Transverse colon (tissue), 4 donors: ENCODE measurements at regions not wholly inside any gene's neighbourhood (a gene's known extent, or its start where the extent isn't known, plus 50 kb on each side); places are given as distances from the start of the nearest gene placed in this dataset.

Experiments
- DNase-seq: peaks from one replicate; pipeline ENCODE4 v3.0.0-alpha.2; 2019
- H3K27ac ChIP-seq, 4 donors: fragments of 200-600 bp; sonication (generic); 2 replicates each; pipeline ENCODE4 v1.5.1; 2016 to 2018; ENCODE audit warnings: inconsistent platforms in 4 of 4
- H3K27me3 ChIP-seq: fragments of 200-600 bp; sonication (generic); 2 replicates; pipeline ENCODE4 v1.5.1; 2017; ENCODE audit warnings: inconsistent platforms
- H3K36me3 ChIP-seq, 4 donors: fragments of 200-600 bp; sonication (generic); 2 replicates each; pipeline ENCODE4 v1.5.1; 2017 to 2019; ENCODE audit warnings: inconsistent platforms in 4 of 4
- H3K4me1 ChIP-seq, 4 donors: fragments of 200-600 bp; sonication (generic); 2 replicates each; pipeline ENCODE4 v1.5.1; 2017 to 2020; ENCODE audit warnings: inconsistent platforms in 4 of 4
- H3K4me3 ChIP-seq, 4 donors: fragments of 200-600 bp; sonication (generic); 1 replicate in 1 of 4; 2 replicates in 3 of 4; pipeline versions ENCODE4 v1.5.1 to v1.6.1; 2017 to 2019; ENCODE audit warnings: inconsistent platforms in 4 of 4
- H3K9me3 ChIP-seq, 2 donors: fragments of 200-600 bp; sonication (generic); 2 replicates each; pipeline ENCODE4 v1.5.1; 2017 to 2019; ENCODE audit warnings: inconsistent platforms in 2 of 2
- EP300 ChIP-seq: sonication (generic); formaldehyde crosslinking; IDR thresholded peaks from one replicate; pipeline ENCODE4 v1.6.1; 2017; ENCODE audit warnings: antibody characterized with exemption, low read depth
- POLR2A ChIP-seq: fragments of 450-650 bp; IDR thresholded peaks from one replicate; pipeline ENCODE4 v1.6.1; 2016; ENCODE audit warnings: antibody characterized with exemption, mild to moderate bottlenecking, moderate library complexity
- POLR2AphosphoS5 ChIP-seq, 3 donors: sonication (generic); formaldehyde crosslinking; IDR thresholded peaks; one replicate each; pipeline ENCODE4 v1.6.1; 2016; ENCODE audit warnings: antibody characterized with exemption in 3 of 3
- WGBS, 2 donors: methylation state at CpG; one replicate each; pipeline ENCODE4 v1.1.5; 2018; ENCODE audit warnings: low coverage in 1 of 2; 5-methylcytosine and 5-hydroxymethylcytosine counted together
- in situ Hi-C, 4 donors: fragments of 200-750 bp; cut with MboI; loops; one replicate each; pipeline versions ENCODE4 v1.15.0 to v1.15.1; 2017; ENCODE audit warnings: low sequenced_read_pairs in 3 of 4, low pct_ligation_motif_present in 1 of 4, low pct_unique_long_range_greater_than_20kb in 1 of 4
- intact Hi-C: fragments of 100-400 bp; cut with DNase I; formaldehyde crosslinking; loops from one replicate; pipeline ENCODE4 v1.15.1; 2023; ENCODE audit warnings: low total_unique reads
- TF ChIP-seq, protein P1 (sequence below), 5 experiments: fragments of 200-600 bp in 3 of 5; fragments of 450-650 bp in 2 of 5; sonication (generic) in 3 of 5; IDR thresholded peaks; 1 replicate in 2 of 5; 2 replicates in 3 of 5; pipeline ENCODE4 v1.5.1; 2016 to 2017; ENCODE audit warnings: antibody characterized with exemption in 5 of 5, inconsistent platforms in 3 of 5, mild to moderate bottlenecking in 2 of 5, moderate library complexity in 1 of 5

- Histone ChIP-seq H3K4me1 (peaks cover 0 to 14% (median 9%) of the 10 kb centered on the region in 4 donors), H3K4me3 (no peak overlapping the region), H3K27me3 (no peaks in the 10 kb centered on the region), H3K9me3 (no peaks in the 10 kb centered on the region), H3K27ac (peak overlapping the region in 2 of 4 donors; percentile 4 to 8), H3K36me3 (no peaks in the 10 kb centered on the region)
- intact Hi-C loops: no loop called here
- DNase-seq: peak; percentile 10
- TF ChIP-seq, protein P1, sequence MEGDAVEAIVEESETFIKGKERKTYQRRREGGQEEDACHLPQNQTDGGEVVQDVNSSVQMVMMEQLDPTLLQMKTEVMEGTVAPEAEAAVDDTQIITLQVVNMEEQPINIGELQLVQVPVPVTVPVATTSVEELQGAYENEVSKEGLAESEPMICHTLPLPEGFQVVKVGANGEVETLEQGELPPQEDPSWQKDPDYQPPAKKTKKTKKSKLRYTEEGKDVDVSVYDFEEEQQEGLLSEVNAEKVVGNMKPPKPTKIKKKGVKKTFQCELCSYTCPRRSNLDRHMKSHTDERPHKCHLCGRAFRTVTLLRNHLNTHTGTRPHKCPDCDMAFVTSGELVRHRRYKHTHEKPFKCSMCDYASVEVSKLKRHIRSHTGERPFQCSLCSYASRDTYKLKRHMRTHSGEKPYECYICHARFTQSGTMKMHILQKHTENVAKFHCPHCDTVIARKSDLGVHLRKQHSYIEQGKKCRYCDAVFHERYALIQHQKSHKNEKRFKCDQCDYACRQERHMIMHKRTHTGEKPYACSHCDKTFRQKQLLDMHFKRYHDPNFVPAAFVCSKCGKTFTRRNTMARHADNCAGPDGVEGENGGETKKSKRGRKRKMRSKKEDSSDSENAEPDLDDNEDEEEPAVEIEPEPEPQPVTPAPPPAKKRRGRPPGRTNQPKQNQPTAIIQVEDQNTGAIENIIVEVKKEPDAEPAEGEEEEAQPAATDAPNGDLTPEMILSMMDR (IDR thresholded peaks at IDR 0.05): no peak
- TF ChIP-seq POLR2A (no peak), EP300 (no peak), POLR2AphosphoS5 (IDR thresholded peaks at IDR 0.05) (no peak)
- WGBS, 2 donors: 35 to 36% methylated on average over 3 of the region's 3 CpGs
- in situ Hi-C loops: loop anchor here in 2 of 4 donors (25.0 kb wide), 2 partner anchors 497 to 522 kb away; no protein-coding TSS in a partner anchor
These were observed 69.0 kb upstream of the IQCM start for GRCh38 chr4:149884529-149885181.

GRCh38 chr4:149885896-149886295, 70.3 kb upstream of the IQCM start:
- H3K4me3 ChIP-seq: no peak overlapping the region
- in situ Hi-C loops: loop anchor here in 2 of 4 donors (25.0 kb wide), 2 partner anchors 499 to 524 kb away; no protein-coding TSS in a partner anchor
- no peaks in the 10 kb centered on the region for H3K27me3 ChIP-seq
- intact Hi-C loops: no loop called here
- H3K9me3 ChIP-seq: no peaks in the 10 kb centered on the region
- no peak overlapping the region for H3K27ac ChIP-seq
- TF ChIP-seq, protein P1 (IDR thresholded peaks at IDR 0.05): no peak
- TF ChIP-seq POLR2A (no peak), POLR2AphosphoS5 (IDR thresholded peaks at IDR 0.05) (no peak), EP300 (no peak)
- peaks cover 0 to 14% (median 9%) of the 10 kb centered on the region in 4 donors for H3K4me1 ChIP-seq
- H3K36me3 ChIP-seq: no peaks in the 10 kb centered on the region
- DNase-seq: no peak

GRCh38 chr4:149886786-149887490, 71.3 kb upstream of the IQCM start:
- Histone ChIP-seq H3K4me1 (peaks cover 0 to 14% (median 9%) of the 10 kb centered on the region in 4 donors), H3K27me3 (no peaks in the 10 kb centered on the region), H3K4me3 (no peak overlapping the region), H3K9me3 (no peaks in the 10 kb centered on the region), H3K36me3 (no peaks in the 10 kb centered on the region), H3K27ac (no peak overlapping the region)
- no peak for TF ChIP-seq POLR2A
- no peak for TF ChIP-seq EP300
- TF ChIP-seq, protein P1 (IDR thresholded peaks at IDR 0.05): no peak
- no peak for TF ChIP-seq POLR2AphosphoS5 (IDR thresholded peaks at IDR 0.05)
- in situ Hi-C loops (loop anchor here in 2 of 4 donors (25.0 kb wide), 2 partner anchors 500 to 525 kb away; no protein-coding TSS in a partner anchor), intact Hi-C loops (no loop called here)
- WGBS, 2 donors: 69 to 84% methylated on average over 3 of the region's 3 CpGs
- no peak for DNase-seq

DNA sequence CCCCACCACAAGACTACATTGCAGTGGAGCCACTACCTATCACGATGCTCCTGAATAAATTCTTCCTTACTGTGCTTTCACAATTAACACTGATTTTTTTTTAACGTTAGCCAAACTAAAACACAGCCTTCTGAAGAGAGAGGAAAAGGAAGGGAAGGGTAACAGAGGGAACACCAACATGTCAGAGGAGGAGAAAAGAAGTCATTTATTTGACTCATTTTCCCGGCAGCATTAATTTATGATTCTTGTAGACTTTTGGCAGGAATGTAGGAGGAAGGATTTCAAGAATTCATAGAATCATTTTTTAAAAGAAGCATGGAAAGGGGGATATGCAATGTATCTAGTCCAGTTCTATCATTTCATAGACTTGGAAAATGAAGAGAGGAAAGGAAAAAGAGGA, 74.3 kb upstream of the IQCM start:
- H3K36me3 ChIP-seq: peaks cover 0 to 7% (median 0%) of the 10 kb centered on the region in 4 donors
- peaks cover 0 to 5% (median 3%) of the 10 kb centered on the region in 4 donors for H3K4me1 ChIP-seq
- no peaks in the 10 kb centered on the region for H3K9me3 ChIP-seq
- no peak overlapping the region for H3K27ac ChIP-seq
- no peak overlapping the region for H3K4me3 ChIP-seq
- WGBS, 2 donors: 68 to 73% methylated on average over 3 of the region's 3 CpGs
- intact Hi-C loops: no loop called here
- no peaks in the 10 kb centered on the region for H3K27me3 ChIP-seq
- DNase-seq: no peak
- no peak for TF ChIP-seq POLR2AphosphoS5 (IDR thresholded peaks at IDR 0.05)
- TF ChIP-seq, protein P1 (IDR thresholded peaks at IDR 0.05): no peak
- TF ChIP-seq EP300: no peak
- no peak for TF ChIP-seq POLR2A
- in situ Hi-C loops: loop anchor here in 3 of 4 donors (5.0 to 25.0 kb wide), 3 partner anchors 503 to 528 kb away; no protein-coding TSS in a partner anchor
